Ishikawa (cell line): ENCODE measurements at regions not wholly inside any gene's neighbourhood (a gene's known extent, or its start where the extent isn't known, plus 50 kb on each side); places are given as distances from the start of the nearest gene placed in this dataset.

Source experiments
- CEBPB ChIP-seq: IDR thresholded peaks from 2 replicates; pipeline ENCODE4 v1.6.1; 2012
- CREB1 ChIP-seq: IDR thresholded peaks from 2 replicates; pipeline ENCODE4 v1.6.1; 2012; ENCODE audit warnings: low read depth
- EGR1 ChIP-seq: IDR thresholded peaks from 2 replicates; pipeline ENCODE4 v1.6.1; 2012
- EP300 ChIP-seq: IDR thresholded peaks from 2 replicates; pipeline ENCODE4 v1.6.1; 2012; ENCODE audit warnings: borderline replicate concordance
- FOXM1 ChIP-seq: IDR thresholded peaks from 2 replicates; pipeline ENCODE4 v1.6.1; 2012; ENCODE audit warnings: low read depth, borderline replicate concordance
- NFIC ChIP-seq: IDR thresholded peaks from 2 replicates; pipeline ENCODE4 v1.6.1; 2012
- RAD21 ChIP-seq: IDR thresholded peaks from 2 replicates; pipeline ENCODE4 v1.6.1; 2012; ENCODE audit warnings: low read depth
- TAF1 ChIP-seq: IDR thresholded peaks from 2 replicates; pipeline ENCODE4 v1.6.1; 2012; ENCODE audit warnings: low read depth, mild to moderate bottlenecking
- TCF12 ChIP-seq: IDR thresholded peaks from 2 replicates; pipeline ENCODE4 v1.6.1; 2012; ENCODE audit warnings: low read depth
- TEAD4 ChIP-seq: IDR thresholded peaks from 2 replicates; pipeline ENCODE4 v1.6.1; 2012
- YY1 ChIP-seq: IDR thresholded peaks from 2 replicates; pipeline ENCODE4 v1.6.1; 2012; ENCODE audit warnings: low read depth
- ZBTB7A ChIP-seq: IDR thresholded peaks from 2 replicates; pipeline ENCODE4 v1.6.1; 2012; ENCODE audit warnings: low read depth
- TF ChIP-seq, protein P1 (sequence below): IDR thresholded peaks from 2 replicates; pipeline ENCODE4 v1.6.1; 2012; ENCODE audit warnings: low read depth, mild to moderate bottlenecking
- TF ChIP-seq, protein P2 (sequence below): IDR thresholded peaks from 2 replicates; pipeline ENCODE4 v1.6.1; 2012
- TF ChIP-seq, protein P3 (sequence below): IDR thresholded peaks from 2 replicates; pipeline ENCODE4 v1.6.1; 2012

DNA sequence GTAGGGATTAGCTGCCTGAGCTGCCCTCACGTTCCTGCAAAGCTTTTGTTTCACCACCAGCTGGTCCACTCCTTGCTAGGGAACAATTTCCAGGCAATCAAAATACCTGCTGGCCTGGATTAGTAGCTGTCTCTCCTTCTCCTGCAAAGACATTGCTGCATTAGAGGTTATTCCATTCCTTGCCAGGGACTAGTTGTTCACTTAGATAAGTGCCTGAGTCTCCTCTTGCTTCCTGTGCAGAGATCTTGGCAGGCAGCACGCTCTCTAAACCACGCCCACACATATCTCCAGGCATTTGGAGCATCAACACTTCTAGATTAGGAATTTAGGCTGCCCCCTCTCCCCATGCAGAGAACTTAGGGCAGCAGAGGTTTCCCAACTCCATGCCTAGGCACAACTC lies 150.4 kb upstream of the SMIM30 start:
- TF ChIP-seq YY1 (no peak), FOXM1 (no peak), CREB1 (no peak), TAF1 (no peak), EGR1 (no peak), RAD21 (no peak), ZBTB7A (no peak), EP300 (no peak), NFIC (no peak), CEBPB (no peak)
- TF ChIP-seq, protein P1, sequence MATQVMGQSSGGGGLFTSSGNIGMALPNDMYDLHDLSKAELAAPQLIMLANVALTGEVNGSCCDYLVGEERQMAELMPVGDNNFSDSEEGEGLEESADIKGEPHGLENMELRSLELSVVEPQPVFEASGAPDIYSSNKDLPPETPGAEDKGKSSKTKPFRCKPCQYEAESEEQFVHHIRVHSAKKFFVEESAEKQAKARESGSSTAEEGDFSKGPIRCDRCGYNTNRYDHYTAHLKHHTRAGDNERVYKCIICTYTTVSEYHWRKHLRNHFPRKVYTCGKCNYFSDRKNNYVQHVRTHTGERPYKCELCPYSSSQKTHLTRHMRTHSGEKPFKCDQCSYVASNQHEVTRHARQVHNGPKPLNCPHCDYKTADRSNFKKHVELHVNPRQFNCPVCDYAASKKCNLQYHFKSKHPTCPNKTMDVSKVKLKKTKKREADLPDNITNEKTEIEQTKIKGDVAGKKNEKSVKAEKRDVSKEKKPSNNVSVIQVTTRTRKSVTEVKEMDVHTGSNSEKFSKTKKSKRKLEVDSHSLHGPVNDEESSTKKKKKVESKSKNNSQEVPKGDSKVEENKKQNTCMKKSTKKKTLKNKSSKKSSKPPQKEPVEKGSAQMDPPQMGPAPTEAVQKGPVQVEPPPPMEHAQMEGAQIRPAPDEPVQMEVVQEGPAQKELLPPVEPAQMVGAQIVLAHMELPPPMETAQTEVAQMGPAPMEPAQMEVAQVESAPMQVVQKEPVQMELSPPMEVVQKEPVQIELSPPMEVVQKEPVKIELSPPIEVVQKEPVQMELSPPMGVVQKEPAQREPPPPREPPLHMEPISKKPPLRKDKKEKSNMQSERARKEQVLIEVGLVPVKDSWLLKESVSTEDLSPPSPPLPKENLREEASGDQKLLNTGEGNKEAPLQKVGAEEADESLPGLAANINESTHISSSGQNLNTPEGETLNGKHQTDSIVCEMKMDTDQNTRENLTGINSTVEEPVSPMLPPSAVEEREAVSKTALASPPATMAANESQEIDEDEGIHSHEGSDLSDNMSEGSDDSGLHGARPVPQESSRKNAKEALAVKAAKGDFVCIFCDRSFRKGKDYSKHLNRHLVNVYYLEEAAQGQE, result no peak
- TF ChIP-seq, protein P2, sequence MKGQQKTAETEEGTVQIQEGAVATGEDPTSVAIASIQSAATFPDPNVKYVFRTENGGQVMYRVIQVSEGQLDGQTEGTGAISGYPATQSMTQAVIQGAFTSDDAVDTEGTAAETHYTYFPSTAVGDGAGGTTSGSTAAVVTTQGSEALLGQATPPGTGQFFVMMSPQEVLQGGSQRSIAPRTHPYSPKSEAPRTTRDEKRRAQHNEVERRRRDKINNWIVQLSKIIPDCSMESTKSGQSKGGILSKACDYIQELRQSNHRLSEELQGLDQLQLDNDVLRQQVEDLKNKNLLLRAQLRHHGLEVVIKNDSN, result no peak
- TF ChIP-seq, protein P3, sequence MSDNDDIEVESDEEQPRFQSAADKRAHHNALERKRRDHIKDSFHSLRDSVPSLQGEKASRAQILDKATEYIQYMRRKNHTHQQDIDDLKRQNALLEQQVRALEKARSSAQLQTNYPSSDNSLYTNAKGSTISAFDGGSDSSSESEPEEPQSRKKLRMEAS, result no peak

DNA sequence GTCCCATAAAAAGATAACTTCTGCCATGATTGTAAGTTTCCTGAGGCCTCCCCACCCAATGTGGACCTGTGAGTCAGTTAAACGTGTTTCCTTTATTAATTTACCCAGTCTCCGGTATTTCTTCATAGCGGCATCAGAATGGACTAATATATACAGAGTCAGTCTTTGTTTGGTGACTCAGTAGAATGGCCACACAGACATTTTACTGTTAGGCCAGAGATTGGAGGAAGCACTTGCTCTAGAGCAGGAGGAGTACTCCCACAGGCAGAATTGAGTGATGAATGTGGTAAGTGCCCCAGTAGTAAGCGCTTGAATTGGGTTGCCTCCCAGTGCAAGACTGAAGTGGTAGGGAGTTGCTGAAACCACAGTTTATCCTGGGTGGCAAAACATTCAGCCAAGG lies 149.5 kb upstream of the SMIM30 start:
- TF ChIP-seq TAF1, result no peak
- no peak for TF ChIP-seq YY1
- TF ChIP-seq FOXM1, result no peak
- no peak for TF ChIP-seq CREB1
- no peak for TF ChIP-seq TEAD4
- TF ChIP-seq, protein P1, result no peak
- no peak for TF ChIP-seq RAD21
- TF ChIP-seq, protein P3, result no peak
- no peak for TF ChIP-seq NFIC
- no peak for TF ChIP-seq EP300
- TF ChIP-seq CEBPB, result no peak
- TF ChIP-seq ZBTB7A, result no peak
- TF ChIP-seq TCF12, result no peak
- TF ChIP-seq, protein P2, result no peak
- no peak for TF ChIP-seq EGR1

DNA sequence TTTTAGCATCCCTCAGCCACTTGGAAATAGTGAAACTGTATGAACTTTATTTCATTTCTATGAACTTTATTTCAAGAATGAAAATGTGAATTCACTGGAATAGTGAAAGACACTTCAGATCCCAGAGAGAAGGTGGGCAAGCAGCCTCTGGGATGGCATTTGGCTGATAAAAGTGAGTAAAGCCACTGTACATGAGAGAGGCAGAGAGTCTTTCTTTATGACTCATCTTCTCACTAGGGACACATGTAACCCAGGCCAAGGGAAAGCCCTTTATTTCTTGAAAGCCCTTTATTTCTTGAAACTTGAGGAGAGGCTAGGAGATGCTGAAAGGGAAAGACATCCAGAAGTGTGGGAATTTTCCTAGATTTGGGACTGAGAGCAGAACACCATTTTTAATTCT lies 148.9 kb upstream of the SMIM30 start:
- TF ChIP-seq, protein P1, result no peak
- no peak for TF ChIP-seq EGR1
- TF ChIP-seq, protein P2, result no peak
- no peak for TF ChIP-seq TEAD4
- no peak for TF ChIP-seq RAD21
- TF ChIP-seq CEBPB, result no peak
- TF ChIP-seq TAF1, result no peak
- no peak for TF ChIP-seq NFIC
- no peak for TF ChIP-seq ZBTB7A
- no peak for TF ChIP-seq FOXM1
- TF ChIP-seq, protein P3, result no peak
- no peak for TF ChIP-seq EP300
- no peak for TF ChIP-seq YY1
- no peak for TF ChIP-seq CREB1
- no peak for TF ChIP-seq TCF12

DNA sequence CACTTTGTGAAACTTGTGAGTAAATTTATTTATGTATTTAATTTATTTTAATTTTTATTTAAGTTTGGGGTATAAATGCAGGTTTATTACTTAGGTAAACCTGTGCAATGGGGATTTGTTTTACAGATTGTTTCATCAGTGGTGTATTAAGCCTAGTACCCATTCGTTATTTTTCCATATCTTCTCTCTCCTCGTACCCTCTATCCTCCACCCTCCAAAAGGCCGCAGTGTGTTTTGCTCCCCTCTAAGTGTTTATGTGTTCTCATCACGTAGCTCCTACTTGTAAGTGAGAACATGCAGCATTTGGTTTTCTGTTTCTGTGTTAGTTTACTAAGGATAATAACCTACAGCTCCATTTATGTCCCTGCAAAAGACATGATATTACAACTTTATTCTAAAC lies 145.4 kb upstream of the SMIM30 start:
- TF ChIP-seq, protein P2, result no peak
- TF ChIP-seq EP300 (no peak), CEBPB (no peak), EGR1 (no peak), YY1 (no peak), TEAD4 (no peak), TAF1 (no peak), FOXM1 (no peak), TCF12 (no peak)
- TF ChIP-seq, protein P3, result no peak
